C4-2B (cell line): ENCODE measurements at regions not wholly inside any gene's neighbourhood (a gene's known extent, or its start where the extent isn't known, plus 50 kb on each side); places are given as distances from the start of the nearest gene placed in this dataset.

Source experiments
- ZFX ChIP-seq: fragments of 450-650 bp; IDR thresholded peaks from 2 replicates; pipeline ENCODE4 v1.6.1; 2017
- TF ChIP-seq, protein P1 (sequence below): fragments of 450-650 bp; conservative IDR thresholded peaks from 2 replicates; pipeline ENCODE4 v1.5.1; 2017; ENCODE audit warnings: mild to moderate bottlenecking

DNA sequence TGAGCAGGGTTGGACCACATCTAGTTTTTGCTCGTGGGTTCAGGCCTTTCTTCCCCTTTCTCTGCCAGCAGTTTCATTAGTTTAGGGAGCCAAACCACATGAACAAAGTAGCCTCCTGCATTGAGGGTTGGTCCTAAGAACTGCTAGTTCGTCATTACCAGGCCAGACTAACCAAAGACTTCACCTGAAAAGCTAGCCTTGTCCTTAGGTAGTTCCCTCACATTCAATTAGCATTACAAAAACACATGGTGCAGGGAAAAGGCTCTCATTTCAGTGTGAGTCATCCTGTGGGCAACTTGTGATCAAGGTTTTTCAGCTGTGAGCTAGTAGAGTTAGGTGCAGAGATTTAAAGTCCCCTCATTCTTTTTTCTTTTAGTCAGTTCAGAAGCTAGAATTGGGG lies 279.3 kb upstream of the CTNNB1 start:
- TF ChIP-seq, protein P1, sequence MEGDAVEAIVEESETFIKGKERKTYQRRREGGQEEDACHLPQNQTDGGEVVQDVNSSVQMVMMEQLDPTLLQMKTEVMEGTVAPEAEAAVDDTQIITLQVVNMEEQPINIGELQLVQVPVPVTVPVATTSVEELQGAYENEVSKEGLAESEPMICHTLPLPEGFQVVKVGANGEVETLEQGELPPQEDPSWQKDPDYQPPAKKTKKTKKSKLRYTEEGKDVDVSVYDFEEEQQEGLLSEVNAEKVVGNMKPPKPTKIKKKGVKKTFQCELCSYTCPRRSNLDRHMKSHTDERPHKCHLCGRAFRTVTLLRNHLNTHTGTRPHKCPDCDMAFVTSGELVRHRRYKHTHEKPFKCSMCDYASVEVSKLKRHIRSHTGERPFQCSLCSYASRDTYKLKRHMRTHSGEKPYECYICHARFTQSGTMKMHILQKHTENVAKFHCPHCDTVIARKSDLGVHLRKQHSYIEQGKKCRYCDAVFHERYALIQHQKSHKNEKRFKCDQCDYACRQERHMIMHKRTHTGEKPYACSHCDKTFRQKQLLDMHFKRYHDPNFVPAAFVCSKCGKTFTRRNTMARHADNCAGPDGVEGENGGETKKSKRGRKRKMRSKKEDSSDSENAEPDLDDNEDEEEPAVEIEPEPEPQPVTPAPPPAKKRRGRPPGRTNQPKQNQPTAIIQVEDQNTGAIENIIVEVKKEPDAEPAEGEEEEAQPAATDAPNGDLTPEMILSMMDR: no peak
- TF ChIP-seq ZFX: no peak
